HG03378 (cell line): ENCODE measurements at regions not wholly inside any gene's neighbourhood (a gene's known extent, or its start where the extent isn't known, plus 50 kb on each side); places are given as distances from the start of the nearest gene placed in this dataset.
"Not testable (repeated sequence)": the region's sequence is repeated elsewhere in the genome, so short reads cannot be mapped to it uniquely, and the experiment has no call there.

Experiments used
- ATAC-seq: cut with Tn5 transposase; IDR thresholded peaks from one replicate; pipeline ENCODE4 v1.9.1; 2021; ENCODE audit warnings: mild to moderate bottlenecking, moderate library complexity; ENCODE audit not compliant: unreplicated experiment

DNA sequence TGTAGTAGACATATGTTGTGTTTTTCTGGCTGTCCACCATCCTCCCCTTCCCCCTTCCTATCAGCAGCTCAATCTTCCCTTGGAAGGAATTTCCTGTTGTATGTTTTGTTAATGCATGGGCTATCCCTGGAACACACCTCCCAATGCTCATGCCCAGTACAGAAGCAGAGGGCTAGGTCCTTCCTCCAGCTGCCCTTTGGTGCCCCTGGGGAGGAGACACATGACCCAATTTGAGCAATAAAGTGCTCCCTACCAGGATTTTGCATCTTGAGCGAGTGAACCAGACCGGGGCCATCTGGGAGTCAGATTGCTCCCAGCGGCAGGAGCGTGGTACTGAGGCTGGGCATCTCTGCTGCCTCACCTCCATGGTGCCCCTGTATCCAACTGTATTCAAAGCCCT is 141.5 kb upstream of the MED13 start:
- ATAC-seq, result no peak

DNA sequence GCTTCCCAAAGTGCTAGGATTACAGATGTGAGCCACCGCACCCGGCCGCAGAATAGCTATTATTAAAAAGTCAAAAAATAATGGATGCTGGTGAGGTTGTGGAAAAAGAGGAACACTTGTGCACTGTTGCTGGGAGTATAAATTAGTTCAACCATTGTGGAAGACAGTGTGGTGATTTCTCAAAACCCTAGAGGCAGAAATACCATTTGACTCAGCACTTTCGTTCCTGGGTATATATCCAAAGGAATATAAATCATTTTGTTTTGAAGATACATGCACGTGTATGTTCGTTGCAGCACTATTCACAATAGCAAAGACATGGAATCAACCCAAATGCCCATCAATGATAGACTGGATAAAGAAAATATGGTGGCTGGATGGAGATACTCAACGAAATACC is 132.1 kb upstream of the MED13 start:
- ATAC-seq, result not testable (repeated sequence)

DNA sequence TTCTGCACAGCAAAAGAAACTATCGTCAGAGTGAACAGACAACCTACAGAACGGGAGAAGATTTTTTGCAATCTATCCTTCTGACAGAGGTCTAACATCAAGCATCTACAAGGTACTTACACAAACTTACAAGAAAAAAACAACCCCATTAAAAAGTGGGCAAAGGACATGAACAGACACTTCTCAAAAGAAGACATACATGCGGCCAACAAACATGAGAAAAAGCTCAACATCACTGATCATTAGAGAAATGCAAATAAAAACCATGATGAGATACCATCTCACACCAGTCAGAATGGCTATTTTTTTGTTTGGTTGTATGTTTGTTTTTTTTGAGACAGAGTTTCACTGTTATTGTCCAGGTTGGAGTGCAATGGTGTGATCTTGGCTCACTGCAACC is 131.5 kb upstream of the MED13 start:
- ATAC-seq, result not testable (repeated sequence)

DNA sequence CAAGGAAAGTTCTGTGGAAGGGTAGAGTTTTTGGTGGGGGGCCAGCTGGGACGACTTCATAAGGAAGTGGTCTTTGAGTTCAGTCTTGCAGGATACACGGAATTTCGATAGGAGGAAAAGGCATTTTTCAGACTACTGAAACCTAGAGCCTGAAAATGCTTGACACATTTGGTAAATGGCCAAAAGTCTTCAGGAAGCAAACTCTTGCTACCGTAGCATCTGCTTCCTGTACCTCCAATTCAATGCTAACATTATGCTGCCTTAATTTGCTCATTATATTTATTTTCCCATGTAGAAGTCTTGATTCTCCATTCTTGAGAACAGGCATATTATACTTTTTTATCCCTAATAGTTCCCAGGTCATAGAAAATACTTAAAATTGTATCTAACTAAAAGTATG is 129.3 kb upstream of the MED13 start:
- ATAC-seq, result no peak

DNA sequence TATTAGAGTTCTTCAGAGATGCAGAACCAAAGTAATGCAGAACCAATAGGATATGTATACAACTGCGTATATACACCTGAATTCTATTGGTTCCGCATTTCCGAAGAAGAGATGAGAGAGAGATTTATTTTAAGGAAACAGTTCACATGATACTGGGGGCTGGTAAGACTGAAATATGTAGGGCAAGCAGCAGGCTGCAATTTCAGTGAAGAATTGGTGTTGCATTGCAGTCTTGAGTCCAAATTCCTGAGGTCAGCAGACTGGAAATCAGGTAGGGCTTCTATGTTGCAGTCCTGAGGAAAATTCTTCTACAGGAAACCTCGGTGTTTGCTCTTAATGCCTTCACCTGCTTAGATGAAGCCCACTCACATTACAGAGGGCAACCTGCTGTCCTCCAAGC is 128.2 kb upstream of the MED13 start:
- ATAC-seq, result no peak

DNA sequence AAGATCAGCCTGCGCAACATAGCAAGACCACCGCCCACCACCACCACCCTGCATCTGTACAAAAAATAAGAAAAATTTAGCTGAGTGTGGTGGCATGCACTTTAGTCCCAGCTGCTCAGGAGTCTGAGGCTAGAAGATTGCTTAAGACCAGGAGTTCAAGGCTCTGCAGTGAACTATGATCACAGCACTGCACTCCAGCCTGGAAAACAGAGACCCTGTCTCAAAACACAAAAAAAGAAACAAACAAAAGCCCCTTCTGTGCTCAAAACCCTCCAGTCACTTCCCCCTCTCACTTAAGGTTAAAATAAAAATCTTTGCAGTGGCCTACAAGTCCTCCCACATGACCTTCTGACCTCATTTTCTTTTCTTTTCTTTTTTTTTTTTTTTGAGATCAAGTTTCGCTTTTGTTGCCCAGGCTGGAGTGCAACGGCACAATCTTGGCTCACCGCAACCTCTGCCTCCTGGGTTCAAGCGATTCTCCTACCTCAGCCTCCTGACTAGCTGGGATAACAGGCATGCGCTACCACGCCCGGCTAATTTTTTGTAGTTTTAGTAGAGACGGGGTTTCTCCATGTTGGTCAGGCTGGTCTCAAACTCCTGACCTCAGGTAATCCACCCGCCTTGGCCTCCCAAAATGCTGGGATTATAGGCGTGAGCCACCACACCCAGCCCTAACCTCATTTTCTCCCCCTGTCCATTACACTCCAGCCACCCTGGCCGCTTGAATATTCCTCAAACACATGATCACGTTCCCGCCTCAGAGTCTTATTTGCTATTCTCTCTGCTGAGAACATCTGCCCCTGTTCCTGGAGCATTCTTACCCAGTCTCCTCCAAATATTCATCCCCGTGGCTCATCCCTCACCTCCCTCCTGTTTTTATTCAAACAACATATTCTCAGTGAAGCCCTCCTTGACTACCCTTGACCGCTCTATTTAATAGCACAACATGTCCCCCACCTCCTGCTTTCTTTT is 126.6 kb upstream of the MED13 start:
- no peak for ATAC-seq

DNA sequence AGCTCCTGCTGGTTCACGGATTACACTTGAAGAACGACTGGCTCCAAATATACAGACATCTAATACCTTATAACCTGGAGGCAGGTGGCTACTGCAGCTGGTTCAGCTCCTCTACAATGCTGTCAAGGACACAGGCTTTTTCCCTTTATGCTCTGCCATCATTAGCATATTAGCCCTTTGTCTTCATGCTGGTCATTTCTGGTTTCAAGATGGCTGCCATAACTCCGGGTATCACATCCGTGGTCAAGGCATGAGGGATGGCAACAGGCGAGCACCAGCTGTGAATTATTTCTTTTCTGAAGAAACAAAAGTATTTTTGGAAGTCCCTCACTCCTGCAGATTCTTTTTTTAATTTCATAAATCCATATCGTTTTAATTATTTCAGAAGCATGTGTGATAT is 124.3 kb upstream of the MED13 start:
- no peak for ATAC-seq

DNA sequence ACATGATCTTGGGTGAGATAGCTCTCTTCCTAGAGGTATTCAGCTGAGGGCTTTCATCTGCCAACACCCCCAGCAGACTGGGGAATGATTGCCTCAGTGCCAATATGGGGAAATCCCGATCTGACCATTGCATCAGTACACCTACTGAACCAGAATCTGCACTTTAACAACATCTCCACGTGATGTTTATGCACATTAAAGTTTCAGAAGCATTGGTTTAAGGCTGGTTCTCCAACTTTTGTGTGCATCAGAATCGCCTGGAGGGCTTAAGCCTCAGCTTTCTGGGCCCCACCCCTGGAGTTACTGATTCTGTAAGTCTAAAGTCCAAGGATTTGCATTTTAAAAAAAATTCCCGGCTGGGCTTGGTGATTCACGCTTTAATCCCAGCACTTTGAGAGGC is 123.6 kb upstream of the MED13 start:
- ATAC-seq, result no peak

DNA sequence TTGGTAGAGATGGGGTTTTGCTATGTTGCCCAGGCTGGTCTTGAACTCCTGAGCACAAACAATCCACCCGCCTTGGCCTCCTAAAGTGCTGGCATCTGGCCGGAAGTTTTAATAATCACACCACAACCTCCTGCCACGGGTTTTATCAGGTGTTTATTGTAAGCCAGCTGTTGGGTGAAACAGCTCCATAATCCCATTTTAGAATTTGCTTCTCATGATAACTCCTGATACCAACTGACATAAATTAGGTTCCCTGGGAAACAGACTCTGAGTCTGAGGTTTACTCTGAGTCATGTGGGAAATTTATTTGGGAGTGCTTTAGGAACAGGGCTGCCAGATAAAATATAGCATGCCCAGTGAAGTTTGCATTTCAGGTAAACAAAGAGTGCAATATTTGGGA is 122.6 kb upstream of the MED13 start:
- ATAC-seq, result no peak

DNA sequence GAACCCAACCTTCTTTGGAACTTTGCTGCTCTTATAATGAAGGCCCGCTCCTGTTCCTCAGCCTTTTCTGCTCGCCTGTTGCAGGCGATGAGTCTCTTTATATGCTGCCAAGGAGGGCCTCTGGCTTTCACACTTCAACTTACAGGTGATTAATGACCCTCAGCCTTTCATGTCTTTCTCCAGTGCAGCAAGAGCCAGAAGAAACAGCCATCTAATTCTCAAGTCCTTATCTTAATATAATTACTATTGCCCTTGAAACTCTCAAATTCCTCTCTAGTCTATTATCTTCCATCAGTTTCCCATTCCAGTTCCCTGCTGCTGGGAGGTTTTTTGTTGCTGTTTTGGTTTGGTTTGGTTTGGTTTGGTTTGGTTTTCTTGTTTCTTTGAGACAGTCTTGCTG is 121.8 kb upstream of the MED13 start:
- no peak for ATAC-seq

DNA sequence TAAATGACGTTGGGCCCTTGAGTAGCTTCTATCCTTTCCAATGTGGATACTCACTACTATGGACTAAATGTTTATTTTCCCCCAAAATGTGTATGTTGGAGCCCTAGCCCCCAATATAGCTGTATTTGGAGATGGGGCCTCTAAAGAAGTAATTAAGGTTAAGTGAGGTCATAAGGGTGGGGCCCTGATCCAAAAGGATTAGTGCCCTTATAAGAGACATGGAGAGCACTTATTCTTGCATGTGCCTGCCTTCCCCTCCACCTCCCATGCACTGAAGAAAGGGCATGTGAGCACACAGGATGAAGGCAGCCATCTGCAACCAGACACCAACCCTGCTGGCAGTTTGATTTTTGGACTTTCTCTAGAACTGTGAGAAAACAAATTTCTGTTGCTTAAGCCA is 115.7 kb upstream of the MED13 start:
- ATAC-seq, result no peak

DNA sequence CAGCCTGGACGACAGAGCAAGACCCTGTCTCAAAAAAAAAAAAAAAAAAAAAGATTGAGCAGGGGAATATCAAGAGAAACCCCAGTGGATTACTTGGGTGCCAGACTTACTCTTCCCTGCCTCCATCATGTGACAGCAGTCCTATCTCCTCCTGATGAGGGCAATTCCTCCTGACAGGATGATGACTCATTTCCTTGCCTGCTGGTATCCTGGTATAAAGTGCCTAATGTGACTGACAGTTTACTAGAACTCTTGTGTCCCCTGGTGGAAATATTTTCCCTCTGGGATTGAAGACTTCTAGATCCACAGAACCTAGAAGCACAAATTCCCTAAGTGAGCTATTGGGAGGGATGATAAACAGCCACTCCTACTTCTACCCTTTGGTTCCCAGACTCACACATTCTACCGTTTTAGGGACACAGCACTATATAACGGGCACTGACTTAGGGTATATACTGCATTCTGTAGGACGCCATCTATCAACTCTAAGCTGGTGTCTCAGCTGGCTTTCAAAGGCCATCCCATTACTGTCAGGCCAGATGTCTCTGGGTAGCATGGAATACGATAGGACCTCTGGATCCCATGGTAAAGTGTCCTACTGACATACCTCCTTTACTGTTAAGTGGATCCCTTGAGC is 114.6 kb upstream of the MED13 start:
- no peak for ATAC-seq

DNA sequence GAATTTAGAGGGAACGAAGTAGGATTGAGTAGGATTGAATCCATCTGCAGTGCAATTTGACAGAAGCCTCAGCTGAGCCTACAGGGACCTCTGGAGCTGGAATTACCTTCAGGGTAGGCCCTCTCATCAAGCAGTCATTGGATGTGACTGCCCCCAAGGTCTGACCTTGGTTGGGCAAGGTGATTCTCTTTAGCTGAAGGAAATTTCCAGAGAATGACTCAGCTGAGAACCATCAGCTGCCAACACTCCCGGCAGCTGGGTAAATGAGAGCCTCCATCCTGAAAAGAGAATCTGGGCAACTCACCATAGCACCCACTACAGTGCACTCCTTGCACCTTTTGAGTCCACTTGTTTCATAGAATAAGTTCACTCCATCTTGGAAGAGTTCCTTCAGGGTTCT is 113.5 kb upstream of the MED13 start:
- no peak for ATAC-seq

DNA sequence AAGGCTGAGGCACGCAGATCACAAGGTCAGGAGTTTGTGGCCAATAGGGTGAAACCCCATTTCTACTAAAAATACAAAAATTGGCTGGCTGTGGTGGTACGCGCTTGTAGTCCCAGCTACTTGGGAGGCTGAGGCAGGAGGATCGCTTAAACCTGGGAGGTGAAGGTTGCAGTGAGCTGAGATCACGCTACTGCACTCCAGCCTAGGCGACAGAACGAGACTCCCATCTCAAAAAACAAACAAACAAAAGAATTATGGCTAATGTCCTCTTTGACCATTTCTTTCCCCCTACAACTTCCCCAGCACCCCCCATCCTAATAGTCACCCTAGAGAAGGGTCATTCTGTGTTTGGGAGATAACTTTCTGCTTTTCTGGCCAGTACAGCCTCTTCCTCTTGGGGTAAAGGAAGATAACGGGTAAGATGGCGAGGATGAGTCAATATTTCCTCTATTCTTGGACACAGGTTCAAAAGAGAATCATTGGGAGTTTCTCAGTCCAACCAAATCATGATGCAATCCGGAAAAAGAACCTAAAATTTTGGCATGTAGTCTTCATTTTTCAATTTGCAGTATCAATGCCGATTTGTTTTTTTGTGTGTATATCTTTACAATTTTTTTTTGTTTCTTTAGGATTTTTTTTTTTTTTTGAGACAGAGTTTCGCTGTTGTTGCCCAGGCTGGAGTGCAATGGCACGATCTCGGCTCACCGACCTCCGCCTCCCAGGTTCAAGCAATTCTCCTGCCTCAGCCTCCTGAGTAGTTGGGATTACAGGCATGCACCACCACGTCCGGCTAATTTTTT is 107.6 kb upstream of the MED13 start:
- no peak for ATAC-seq

DNA sequence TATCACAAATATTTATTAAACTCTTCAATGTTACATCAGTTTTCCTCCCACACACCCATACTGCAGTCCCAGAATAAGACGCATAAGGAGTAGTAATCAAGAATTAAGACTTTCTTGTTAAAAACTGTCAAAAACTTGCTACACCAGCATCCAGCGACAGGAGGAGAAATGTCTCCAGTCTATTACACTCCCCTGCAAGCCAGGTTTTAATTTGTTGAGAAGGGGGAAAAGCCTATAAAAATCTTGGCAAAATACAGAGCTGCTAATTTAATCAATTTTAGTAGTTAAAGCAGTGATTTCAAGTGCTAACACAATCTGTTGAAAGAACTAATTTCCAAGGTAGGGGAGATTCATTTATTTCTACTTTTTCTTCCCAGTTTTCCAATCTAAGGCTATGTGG is 102.0 kb upstream of the MED13 start:
- ATAC-seq, result no peak

DNA sequence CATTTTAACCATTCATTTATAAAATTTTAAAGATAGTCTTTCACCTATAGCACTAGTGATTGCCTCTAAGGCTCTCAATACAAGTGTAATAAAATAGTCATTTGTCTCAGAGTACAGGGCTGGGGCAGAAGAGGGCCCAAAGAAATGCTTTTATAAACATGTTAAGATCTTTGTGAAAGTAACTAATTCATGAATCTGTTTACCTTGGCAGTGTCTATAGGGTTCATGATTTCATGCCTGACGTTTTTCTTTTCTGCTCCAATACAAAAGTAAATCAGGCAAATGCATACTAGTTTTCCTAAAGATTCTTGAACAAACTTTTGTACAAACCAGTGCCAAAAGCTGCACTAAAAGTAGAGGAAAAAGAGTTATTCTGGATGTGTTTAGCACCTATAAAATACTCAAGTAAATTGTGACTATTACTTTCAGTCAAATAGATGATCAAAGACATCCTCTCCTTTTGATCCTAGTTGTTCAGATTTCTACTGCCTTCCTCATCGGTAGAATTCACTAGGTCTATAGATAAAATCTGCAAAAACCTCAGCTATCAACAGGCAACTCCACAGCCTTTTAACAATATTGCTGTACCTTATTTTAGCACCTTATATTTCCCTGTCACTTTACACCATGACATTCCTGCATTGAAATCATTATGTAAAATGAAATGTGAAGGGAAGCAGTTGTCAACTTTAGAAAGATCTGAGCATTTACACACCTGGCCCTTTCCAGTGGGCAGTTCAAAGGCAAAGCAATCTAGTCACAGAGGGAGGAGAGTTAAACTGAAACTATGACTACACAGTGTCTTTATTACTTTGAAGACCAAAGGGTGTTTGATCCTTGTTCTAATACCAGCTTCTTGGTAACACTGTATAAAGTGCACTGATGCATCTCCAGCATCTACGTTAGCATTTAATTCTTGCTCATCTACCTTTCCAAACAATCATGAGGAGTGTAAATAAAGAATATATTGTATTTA is 100.0 kb upstream of the MED13 start:
- peak; percentile 58 for ATAC-seq

DNA sequence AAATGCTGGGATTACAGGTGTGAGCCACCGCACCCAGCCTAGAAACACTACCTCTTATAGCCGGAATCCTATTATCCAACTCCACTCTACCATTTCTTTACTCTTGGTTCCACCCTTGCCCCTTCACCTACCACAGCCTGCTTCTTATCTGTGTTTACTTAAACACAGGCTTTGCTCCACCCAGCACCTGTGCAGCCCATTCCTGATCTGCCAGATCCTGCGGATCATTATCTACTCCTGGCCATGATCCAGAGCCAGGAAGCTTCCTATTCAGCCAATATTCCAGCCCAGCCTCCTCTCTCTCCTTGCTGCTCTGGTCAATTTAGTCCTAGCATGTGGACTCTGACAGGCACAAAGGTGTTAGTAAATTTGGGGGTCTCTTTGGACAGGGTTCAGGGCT is 98.8 kb upstream of the MED13 start:
- ATAC-seq, result no peak

DNA sequence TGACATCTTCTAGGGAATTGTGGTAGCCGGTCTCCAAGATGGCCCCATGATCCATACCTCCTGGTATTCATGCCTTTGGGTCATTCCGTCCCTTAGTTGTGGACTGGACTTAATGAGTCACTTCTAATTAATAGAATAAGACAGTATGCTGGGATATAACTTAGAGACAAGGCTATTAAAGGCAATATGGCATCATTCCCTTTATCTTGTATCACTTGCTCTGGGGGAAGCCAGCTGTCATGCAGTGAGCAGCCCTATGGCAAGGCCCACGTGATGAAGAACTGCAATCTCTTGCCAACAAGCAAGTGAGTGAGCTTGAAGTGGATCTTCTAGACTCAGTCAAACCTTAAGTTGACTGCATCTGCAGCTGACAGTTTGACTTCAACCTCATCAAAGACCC is 97.8 kb upstream of the MED13 start:
- ATAC-seq, result no peak

DNA sequence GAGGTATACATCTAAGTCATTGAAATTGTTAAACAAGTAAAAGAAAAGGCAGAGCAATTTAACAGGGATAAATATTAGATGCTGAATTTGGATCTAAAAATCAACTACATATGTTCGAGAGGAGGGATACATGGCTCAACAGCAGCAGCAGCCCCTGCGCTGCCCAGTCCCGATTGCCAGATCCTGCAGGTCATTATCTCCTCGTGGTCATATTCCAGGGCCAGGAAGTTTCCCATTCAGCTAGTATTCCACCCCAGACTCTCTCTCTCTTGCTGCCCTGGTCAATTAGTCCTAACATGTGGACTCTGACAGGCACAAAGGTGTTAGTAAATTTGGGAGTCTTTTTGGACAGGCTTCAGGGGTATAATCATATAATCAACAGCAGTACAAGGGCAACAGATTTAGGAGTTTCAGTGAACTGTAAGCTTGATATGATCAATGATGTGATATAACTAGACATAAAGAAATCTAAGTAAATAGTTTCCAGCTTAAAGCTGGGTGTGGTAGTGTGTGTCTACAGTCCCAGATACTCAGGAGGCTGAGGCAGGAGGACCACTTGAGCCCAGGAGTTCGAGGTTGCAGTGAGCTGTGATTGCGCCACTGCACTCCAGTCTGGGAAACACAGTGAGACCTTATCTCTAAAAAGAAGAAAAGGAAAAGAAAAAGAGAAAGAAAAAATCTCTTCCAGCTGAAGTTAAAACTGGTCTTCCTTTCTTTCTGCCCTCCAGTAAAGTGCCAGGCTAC is 96.5 kb upstream of the MED13 start:
- no peak for ATAC-seq

DNA sequence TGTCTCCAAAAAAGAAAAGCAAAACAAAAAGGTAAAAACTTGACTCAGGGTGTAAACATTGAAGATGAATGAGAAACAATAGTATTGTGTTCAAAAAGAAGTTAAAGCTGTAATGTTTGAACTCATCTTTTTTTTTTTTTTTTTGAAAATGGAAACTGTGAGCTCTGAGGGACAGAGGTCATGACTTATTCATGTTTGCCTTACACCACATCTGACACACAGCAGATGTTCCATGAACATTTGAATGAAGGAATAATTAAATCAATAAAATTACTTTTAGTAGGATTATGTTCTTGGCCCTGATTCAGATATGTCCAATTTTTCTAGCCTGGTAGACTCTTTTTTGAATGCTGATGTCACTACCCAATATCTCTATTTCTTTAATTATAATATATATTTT is 95.7 kb upstream of the MED13 start:
- ATAC-seq, result no peak
